ENCODE measurements at regions not wholly inside any gene's neighbourhood (a gene's known extent, or its start where the extent isn't known, plus 50 kb on each side); places are given as distances from the start of the nearest gene placed in this dataset.
"Not testable (repeated sequence)": the region's sequence is repeated elsewhere in the genome, so short reads cannot be mapped to it uniquely, and the experiment has no call there.

GRCh38 chr15:95620934-95621579 is 709.4 kb upstream of the NR2F2 start:
- H3K9ac ChIP-seq (ENCODE audit: low read length), result no peak overlapping the region
- no peaks in the 10 kb centered on the region for H3K9me3 ChIP-seq (ENCODE audit: low read length)
- no peak overlapping the region for H3K4me3 ChIP-seq (ENCODE audit: low read depth in 1 of 2, low read length in 2 of 2)
- no peaks in the 10 kb centered on the region for H3K27me3 ChIP-seq (ENCODE audit: control insufficient read depth in 1 of 2, insufficient read depth in 2 of 2, low read length in 2 of 2)
- H3K36me3 ChIP-seq (ENCODE audit: insufficient read depth, low read length), result no peaks in the 10 kb centered on the region
- H3K27ac ChIP-seq (ENCODE audit: low read depth, low read length), result no peak overlapping the region
- peaks cover 4% of the 10 kb centered on the region for H3K4me1 ChIP-seq (ENCODE audit: insufficient read depth, low read length)

GRCh38 chr15:95622843-95623242 is 707.7 kb upstream of the NR2F2 start:
- Histone ChIP-seq H3K4me3 (ENCODE audit: low read depth in 1 of 2, low read length in 2 of 2) (no peak overlapping the region), H3K4me1 (ENCODE audit: insufficient read depth, low read length) (peaks cover 4% of the 10 kb centered on the region), H3K27me3 (ENCODE audit: control insufficient read depth in 1 of 2, insufficient read depth in 2 of 2, low read length in 2 of 2) (no peaks in the 10 kb centered on the region), H3K36me3 (ENCODE audit: insufficient read depth, low read length) (no peaks in the 10 kb centered on the region), H3K27ac (ENCODE audit: low read depth, low read length) (no peak overlapping the region), H3K9me3 (ENCODE audit: low read length) (no peaks in the 10 kb centered on the region), H3K9ac (ENCODE audit: low read length) (no peak overlapping the region)

DNA sequence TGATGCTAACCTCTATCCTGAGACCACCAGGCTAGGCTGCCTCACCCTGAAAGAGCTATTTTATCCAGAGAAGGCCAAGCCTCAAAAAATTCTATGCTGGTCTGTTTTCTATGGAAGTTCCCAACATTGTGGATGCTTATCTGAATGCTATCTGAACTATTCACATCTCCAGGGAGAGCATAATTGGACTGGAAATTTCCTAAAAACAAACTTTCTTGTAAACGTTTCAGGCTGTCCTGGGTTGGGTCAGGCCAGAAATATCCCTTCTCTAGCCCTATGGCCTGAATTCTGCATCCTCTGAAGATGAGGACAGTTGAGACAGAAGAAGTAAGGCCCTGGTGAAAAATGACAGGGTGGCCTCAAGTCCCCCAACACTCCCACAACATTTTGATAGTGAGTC is 706.4 kb upstream of the NR2F2 start:
- Histone ChIP-seq H3K4me3 (ENCODE audit: low read depth in 1 of 2, low read length in 2 of 2) (no peak overlapping the region), H3K9me3 (ENCODE audit: low read length) (no peaks in the 10 kb centered on the region), H3K27me3 (ENCODE audit: control insufficient read depth in 1 of 2, insufficient read depth in 2 of 2, low read length in 2 of 2) (no peaks in the 10 kb centered on the region), H3K9ac (ENCODE audit: low read length) (no peak overlapping the region), H3K36me3 (ENCODE audit: insufficient read depth, low read length) (no peaks in the 10 kb centered on the region), H3K27ac (ENCODE audit: low read depth, low read length) (no peak overlapping the region), H3K4me1 (ENCODE audit: insufficient read depth, low read length) (peaks cover 4% of the 10 kb centered on the region)

GRCh38 chr15:95624616-95625361 is 705.7 kb upstream of the NR2F2 start:
- H3K9me3 ChIP-seq (ENCODE audit: low read length), result no peaks in the 10 kb centered on the region
- H3K36me3 ChIP-seq (ENCODE audit: insufficient read depth, low read length), result no peaks in the 10 kb centered on the region
- H3K9ac ChIP-seq (ENCODE audit: low read length), result no peak overlapping the region
- H3K4me3 ChIP-seq (ENCODE audit: low read depth in 1 of 2, low read length in 2 of 2), result no peak overlapping the region
- no peaks in the 10 kb centered on the region for H3K27me3 ChIP-seq (ENCODE audit: control insufficient read depth in 1 of 2, insufficient read depth in 2 of 2, low read length in 2 of 2)
- peaks cover 4% of the 10 kb centered on the region for H3K4me1 ChIP-seq (ENCODE audit: insufficient read depth, low read length)
- no peak overlapping the region for H3K27ac ChIP-seq (ENCODE audit: low read depth, low read length)

DNA sequence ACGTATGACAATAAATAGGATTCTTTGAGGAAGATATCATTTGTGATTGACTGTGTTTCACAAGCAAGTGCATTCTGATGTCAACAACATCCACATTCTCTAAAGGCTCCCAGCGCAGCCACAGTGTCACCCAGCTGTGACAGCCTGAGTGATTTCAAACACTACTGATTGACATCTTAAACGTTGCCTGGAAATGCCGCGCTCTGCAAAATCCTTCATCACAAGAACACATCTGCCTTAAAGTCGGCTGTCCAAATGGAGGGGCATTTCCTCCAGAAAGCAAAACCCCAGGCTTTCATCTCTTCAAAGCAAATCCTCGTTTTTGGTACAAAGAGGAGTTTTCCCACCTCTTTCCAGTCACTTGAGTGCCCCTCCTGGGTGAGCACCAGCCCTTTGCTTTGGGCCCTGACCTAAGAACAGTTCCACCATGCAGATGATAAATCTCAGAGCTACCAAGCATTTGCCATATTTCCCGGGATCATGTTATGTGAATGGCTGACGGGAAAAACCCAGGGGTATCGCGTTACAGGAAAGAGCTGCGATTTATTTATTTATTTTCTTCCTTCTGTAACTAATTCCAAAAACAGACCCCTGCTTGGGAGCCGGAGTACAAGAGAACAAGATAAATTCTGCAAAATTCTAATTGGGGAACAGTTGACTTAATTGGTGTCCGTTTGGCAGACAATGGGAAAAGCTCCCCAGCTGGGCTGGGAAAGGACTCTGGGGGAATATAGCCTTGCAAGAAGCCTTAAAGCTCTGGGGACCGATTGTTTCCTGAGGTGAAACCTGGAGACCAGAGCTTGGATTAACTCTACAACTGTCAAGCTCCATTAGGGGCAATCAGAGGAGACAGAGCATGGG is 703.8 kb upstream of the NR2F2 start:
- H3K4me3 ChIP-seq (ENCODE audit: low read depth in 1 of 2, low read length in 2 of 2), result no peak overlapping the region
- no peak overlapping the region for H3K9ac ChIP-seq (ENCODE audit: low read length)
- H3K27me3 ChIP-seq (ENCODE audit: control insufficient read depth in 1 of 2, insufficient read depth in 2 of 2, low read length in 2 of 2), result no peaks in the 10 kb centered on the region
- no peaks in the 10 kb centered on the region for H3K4me1 ChIP-seq (ENCODE audit: insufficient read depth, low read length)
- no peaks in the 10 kb centered on the region for H3K36me3 ChIP-seq (ENCODE audit: insufficient read depth, low read length)
- no peak overlapping the region for H3K27ac ChIP-seq (ENCODE audit: low read depth, low read length)
- no peaks in the 10 kb centered on the region for H3K9me3 ChIP-seq (ENCODE audit: low read length)

- H3K9ac ChIP-seq (ENCODE audit: low read length), result no peak overlapping the region
- H3K36me3 ChIP-seq (ENCODE audit: insufficient read depth, low read length), result no peaks in the 10 kb centered on the region
- H3K9me3 ChIP-seq (ENCODE audit: low read length), result no peaks in the 10 kb centered on the region
- H3K4me1 ChIP-seq (ENCODE audit: insufficient read depth, low read length), result no peaks in the 10 kb centered on the region
- no peak overlapping the region for H3K27ac ChIP-seq (ENCODE audit: low read depth, low read length)
- no peak overlapping the region for H3K4me3 ChIP-seq (ENCODE audit: low read depth in 1 of 2, low read length in 2 of 2)
- H3K27me3 ChIP-seq (ENCODE audit: control insufficient read depth in 1 of 2, insufficient read depth in 2 of 2, low read length in 2 of 2), result no peaks in the 10 kb centered on the region
These were observed 700.9 kb upstream of the NR2F2 start for GRCh38 chr15:95629503-95630168.

DNA sequence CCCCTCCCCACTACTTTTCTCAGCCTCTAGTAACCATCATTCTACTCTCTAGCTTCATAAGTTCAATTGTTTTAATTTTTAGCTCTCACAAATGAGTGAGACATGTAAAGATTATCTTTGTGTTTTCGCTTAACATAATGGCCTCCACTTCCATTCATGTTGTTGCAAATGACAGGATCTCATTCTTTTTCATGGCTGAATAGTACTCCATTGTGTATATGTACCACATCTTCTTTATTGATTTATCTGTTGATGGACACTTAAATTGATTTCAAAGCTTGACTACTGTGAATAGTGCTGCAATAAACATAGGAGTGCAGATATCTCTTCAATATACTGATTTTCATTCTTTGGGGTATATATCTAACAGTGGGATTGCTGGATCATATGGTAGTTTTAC is 699.8 kb upstream of the NR2F2 start:
- no peaks in the 10 kb centered on the region for H3K9me3 ChIP-seq (ENCODE audit: low read length)
- no peaks in the 10 kb centered on the region for H3K27me3 ChIP-seq (ENCODE audit: control insufficient read depth in 1 of 2, insufficient read depth in 2 of 2, low read length in 2 of 2)
- no peak overlapping the region for H3K27ac ChIP-seq (ENCODE audit: low read depth, low read length)
- no peaks in the 10 kb centered on the region for H3K4me1 ChIP-seq (ENCODE audit: insufficient read depth, low read length)
- H3K36me3 ChIP-seq (ENCODE audit: insufficient read depth, low read length), result no peaks in the 10 kb centered on the region
- H3K4me3 ChIP-seq (ENCODE audit: low read depth in 1 of 2, low read length in 2 of 2), result no peak overlapping the region
- H3K9ac ChIP-seq (ENCODE audit: low read length), result no peak overlapping the region

DNA sequence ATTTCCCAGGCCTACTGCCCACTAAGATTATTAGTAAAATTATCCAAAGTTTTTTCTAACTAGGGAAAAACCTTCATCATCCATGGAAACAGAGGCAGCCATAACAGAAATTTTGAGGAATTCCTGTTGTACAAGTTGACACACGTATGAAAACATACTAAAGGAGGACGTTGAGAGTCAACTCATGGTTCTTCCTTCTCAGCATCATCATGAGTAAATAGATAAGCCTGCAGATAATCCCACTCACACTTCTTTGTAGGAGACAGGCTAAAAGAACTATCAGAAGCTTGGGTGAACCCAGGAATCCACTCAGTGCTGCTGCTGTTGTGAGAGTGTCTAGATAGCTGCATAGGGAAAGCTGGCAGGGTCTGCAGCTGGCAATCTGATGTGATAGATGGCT is 694.8 kb upstream of the NR2F2 start:
- Histone ChIP-seq H3K27me3 (ENCODE audit: control insufficient read depth in 1 of 2, insufficient read depth in 2 of 2, low read length in 2 of 2) (no peaks in the 10 kb centered on the region), H3K9me3 (ENCODE audit: low read length) (no peaks in the 10 kb centered on the region), H3K4me3 (ENCODE audit: low read depth in 1 of 2, low read length in 2 of 2) (no peak overlapping the region), H3K9ac (ENCODE audit: low read length) (no peak overlapping the region), H3K36me3 (ENCODE audit: insufficient read depth, low read length) (no peaks in the 10 kb centered on the region), H3K27ac (ENCODE audit: low read depth, low read length) (no peak overlapping the region), H3K4me1 (ENCODE audit: insufficient read depth, low read length) (no peaks in the 10 kb centered on the region)

GRCh38 chr15:95636107-95636506 is 694.4 kb upstream of the NR2F2 start:
- Histone ChIP-seq H3K4me1 (ENCODE audit: insufficient read depth, low read length) (no peaks in the 10 kb centered on the region), H3K27me3 (ENCODE audit: control insufficient read depth in 1 of 2, insufficient read depth in 2 of 2, low read length in 2 of 2) (no peaks in the 10 kb centered on the region), H3K36me3 (ENCODE audit: insufficient read depth, low read length) (no peaks in the 10 kb centered on the region), H3K9ac (ENCODE audit: low read length) (no peak overlapping the region), H3K4me3 (ENCODE audit: low read depth in 1 of 2, low read length in 2 of 2) (no peak overlapping the region), H3K9me3 (ENCODE audit: low read length) (no peaks in the 10 kb centered on the region), H3K27ac (ENCODE audit: low read depth, low read length) (no peak overlapping the region)

GRCh38 chr15:95637234-95637633 is 693.3 kb upstream of the NR2F2 start:
- not testable (repeated sequence) for H3K9me3 ChIP-seq (ENCODE audit: low read length); H3K4me3 ChIP-seq (ENCODE audit: low read depth in 1 of 2, low read length in 2 of 2); H3K36me3 ChIP-seq (ENCODE audit: insufficient read depth, low read length); H3K9ac ChIP-seq (ENCODE audit: low read length); H3K4me1 ChIP-seq (ENCODE audit: insufficient read depth, low read length); H3K27ac ChIP-seq (ENCODE audit: low read depth, low read length); H3K27me3 ChIP-seq (ENCODE audit: control insufficient read depth in 1 of 2, insufficient read depth in 2 of 2, low read length in 2 of 2)

GRCh38 chr15:95639208-95639607 is 691.3 kb upstream of the NR2F2 start:
- Histone ChIP-seq H3K9ac (ENCODE audit: low read length) (no peak overlapping the region), H3K4me3 (ENCODE audit: low read depth in 1 of 2, low read length in 2 of 2) (no peak overlapping the region), H3K4me1 (ENCODE audit: insufficient read depth, low read length) (no peaks in the 10 kb centered on the region), H3K36me3 (ENCODE audit: insufficient read depth, low read length) (no peaks in the 10 kb centered on the region), H3K9me3 (ENCODE audit: low read length) (no peaks in the 10 kb centered on the region), H3K27ac (ENCODE audit: low read depth, low read length) (no peak overlapping the region), H3K27me3 (ENCODE audit: control insufficient read depth in 1 of 2, insufficient read depth in 2 of 2, low read length in 2 of 2) (no peaks in the 10 kb centered on the region)

Measured in muscle layer of colon (tissue), 2 donors.